ENCODE measurements at regions not wholly inside any gene's neighbourhood (a gene's known extent, or its start where the extent isn't known, plus 50 kb on each side); places are given as distances from the start of the nearest gene placed in this dataset.
"Not testable (repeated sequence)": the region's sequence is repeated elsewhere in the genome, so short reads cannot be mapped to it uniquely, and the experiment has no call there.

- no peaks in the 10 kb centered on the region for H3K36me3 Mint-ChIP-seq
- no peaks in the 10 kb centered on the region for H3K9me3 ChIP-seq (ENCODE audit: control insufficient read depth in 2 of 2, low read length in 2 of 2)
- no peaks in the 10 kb centered on the region for H3K36me3 ChIP-seq (ENCODE audit: control insufficient read depth, insufficient read depth, low read length)
- ATAC-seq (ENCODE audit: low read depth in 2 of 2) (no peak), DNase-seq (no peak)
- no peak overlapping the region for H3K4me3 Mint-ChIP-seq
- H3K9me3 Mint-ChIP-seq, result peaks cover 0 to 2% (median 0%) of the 10 kb centered on the region in 7 donors
- H3K4me1 ChIP-seq (ENCODE audit: control insufficient read depth, insufficient read depth, low read length, poor library complexity, severe bottlenecking), result peaks cover 4% of the 10 kb centered on the region
- H3K27me3 Mint-ChIP-seq, result peaks cover 6% of the 10 kb centered on the region
- H3K4me1 Mint-ChIP-seq, result peaks cover 0 to 9% (median 3%) of the 10 kb centered on the region in 4 donors
- no peak overlapping the region for H3K27ac Mint-ChIP-seq
- H3K27ac ChIP-seq (ENCODE audit: insufficient read depth, low read length, poor library complexity, severe bottlenecking), result no peak overlapping the region
- no peak overlapping the region for H3K4me3 ChIP-seq (ENCODE audit: low read depth, low read length)
- H3K27me3 ChIP-seq (ENCODE audit: control insufficient read depth, insufficient read depth, low read length), result no peaks in the 10 kb centered on the region
Observed at GRCh38 chr20:52033313-52033712, 158.3 kb downstream of the ZFP64 start.

- H3K27ac ChIP-seq (ENCODE audit: insufficient read depth, low read length, poor library complexity, severe bottlenecking); H3K4me3 Mint-ChIP-seq: not testable (repeated sequence)
Observed at GRCh38 chr20:52032304-52032683, 159.3 kb downstream of the ZFP64 start.

GRCh38 chr20:52031563-52032303 is 159.8 kb downstream of the ZFP64 start:
- DNase-seq, result peak in 1 of 3 donors; percentile 11

More at GRCh38 chr20:52032304-52032683, 159.3 kb downstream of the ZFP64 start:
- H3K36me3 ChIP-seq (ENCODE audit: control insufficient read depth, insufficient read depth, low read length); H3K9me3 Mint-ChIP-seq; H3K9me3 ChIP-seq (ENCODE audit: control insufficient read depth in 2 of 2, low read length in 2 of 2); H3K27ac Mint-ChIP-seq; H3K4me1 Mint-ChIP-seq; H3K36me3 Mint-ChIP-seq; H3K27me3 Mint-ChIP-seq; H3K27me3 ChIP-seq (ENCODE audit: control insufficient read depth, insufficient read depth, low read length); DNase-seq; ATAC-seq (ENCODE audit: low read depth in 2 of 2); H3K4me3 ChIP-seq (ENCODE audit: low read depth, low read length); H3K4me1 ChIP-seq (ENCODE audit: control insufficient read depth, insufficient read depth, low read length, poor library complexity, severe bottlenecking): not testable (repeated sequence)

GRCh38 chr20:52031206-52031562 is 160.4 kb downstream of the ZFP64 start:
- Histone ChIP-seq H3K27me3 (ENCODE audit: control insufficient read depth, insufficient read depth, low read length) (no peaks in the 10 kb centered on the region), H3K4me3 (ENCODE audit: low read depth, low read length) (no peak overlapping the region), H3K27ac (ENCODE audit: insufficient read depth, low read length, poor library complexity, severe bottlenecking) (no peak overlapping the region), H3K4me1 (ENCODE audit: control insufficient read depth, insufficient read depth, low read length, poor library complexity, severe bottlenecking) (peaks cover 4% of the 10 kb centered on the region), H3K9me3 (ENCODE audit: control insufficient read depth in 2 of 2, low read length in 2 of 2) (no peaks in the 10 kb centered on the region), H3K36me3 (ENCODE audit: control insufficient read depth, insufficient read depth, low read length) (no peaks in the 10 kb centered on the region)
- Mint-ChIP-seq H3K36me3 (no peaks in the 10 kb centered on the region), H3K27me3 (peaks cover 6% of the 10 kb centered on the region), H3K4me1 (peaks cover 0 to 9% (median 3%) of the 10 kb centered on the region in 4 donors), H3K9me3 (peaks cover 0 to 2% (median 0%) of the 10 kb centered on the region in 7 donors), H3K4me3 (no peak overlapping the region), H3K27ac (peak overlapping the region in 1 of 3 donors; percentile 47)
- no peak for DNase-seq
- no peak for ATAC-seq (ENCODE audit: low read depth in 2 of 2)

More at GRCh38 chr20:52031563-52032303, 159.8 kb downstream of the ZFP64 start:
- Histone ChIP-seq H3K9me3 (ENCODE audit: control insufficient read depth in 2 of 2, low read length in 2 of 2) (no peaks in the 10 kb centered on the region), H3K27ac (ENCODE audit: insufficient read depth, low read length, poor library complexity, severe bottlenecking) (no peak overlapping the region), H3K4me3 (ENCODE audit: low read depth, low read length) (no peak overlapping the region), H3K36me3 (ENCODE audit: control insufficient read depth, insufficient read depth, low read length) (no peaks in the 10 kb centered on the region), H3K4me1 (ENCODE audit: control insufficient read depth, insufficient read depth, low read length, poor library complexity, severe bottlenecking) (peaks cover 4% of the 10 kb centered on the region), H3K27me3 (ENCODE audit: control insufficient read depth, insufficient read depth, low read length) (no peaks in the 10 kb centered on the region)
- ATAC-seq (ENCODE audit: low read depth in 2 of 2), result no peak
- Mint-ChIP-seq H3K9me3 (peaks cover 0 to 2% (median 0%) of the 10 kb centered on the region in 7 donors), H3K27me3 (peaks cover 6% of the 10 kb centered on the region), H3K4me3 (no peak overlapping the region), H3K27ac (peak overlapping the region in 1 of 3 donors; percentile 47), H3K36me3 (no peaks in the 10 kb centered on the region), H3K4me1 (peaks cover 0 to 9% (median 3%) of the 10 kb centered on the region in 4 donors)

GRCh38 chr20:52029129-52029528 is 162.4 kb downstream of the ZFP64 start:
- DNase-seq; H3K4me1 ChIP-seq (ENCODE audit: control insufficient read depth, insufficient read depth, low read length, poor library complexity, severe bottlenecking); H3K27me3 Mint-ChIP-seq; H3K9me3 Mint-ChIP-seq; ATAC-seq (ENCODE audit: low read depth in 2 of 2); H3K4me3 ChIP-seq (ENCODE audit: low read depth, low read length); H3K4me3 Mint-ChIP-seq; H3K9me3 ChIP-seq (ENCODE audit: control insufficient read depth in 2 of 2, low read length in 2 of 2); H3K27ac Mint-ChIP-seq; H3K4me1 Mint-ChIP-seq; H3K36me3 Mint-ChIP-seq; H3K27me3 ChIP-seq (ENCODE audit: control insufficient read depth, insufficient read depth, low read length); H3K27ac ChIP-seq (ENCODE audit: insufficient read depth, low read length, poor library complexity, severe bottlenecking); H3K36me3 ChIP-seq (ENCODE audit: control insufficient read depth, insufficient read depth, low read length): not testable (repeated sequence)

- H3K4me1 ChIP-seq (ENCODE audit: control insufficient read depth, insufficient read depth, low read length, poor library complexity, severe bottlenecking), result no peaks in the 10 kb centered on the region
- H3K27me3 ChIP-seq (ENCODE audit: control insufficient read depth, insufficient read depth, low read length), result no peaks in the 10 kb centered on the region
- ATAC-seq (ENCODE audit: low read depth in 2 of 2), result no peak
- no peaks in the 10 kb centered on the region for H3K9me3 ChIP-seq (ENCODE audit: control insufficient read depth in 2 of 2, low read length in 2 of 2)
- Mint-ChIP-seq H3K27me3 (no peaks in the 10 kb centered on the region), H3K4me1 (peaks cover 0 to 2% (median 0%) of the 10 kb centered on the region in 4 donors), H3K36me3 (no peaks in the 10 kb centered on the region), H3K4me3 (no peak overlapping the region), H3K27ac (no peak overlapping the region), H3K9me3 (peaks cover 0 to 2% (median 0%) of the 10 kb centered on the region in 7 donors)
- no peak overlapping the region for H3K27ac ChIP-seq (ENCODE audit: insufficient read depth, low read length, poor library complexity, severe bottlenecking)
- no peak overlapping the region for H3K4me3 ChIP-seq (ENCODE audit: low read depth, low read length)
- no peaks in the 10 kb centered on the region for H3K36me3 ChIP-seq (ENCODE audit: control insufficient read depth, insufficient read depth, low read length)
- DNase-seq, result no peak
Observed at GRCh38 chr20:52025938-52026337, 165.6 kb downstream of the ZFP64 start.

GRCh38 chr20:52019313-52019712 is 172.3 kb downstream of the ZFP64 start:
- H3K36me3 Mint-ChIP-seq, result no peaks in the 10 kb centered on the region
- H3K9me3 Mint-ChIP-seq, result no peaks in the 10 kb centered on the region
- H3K27ac ChIP-seq (ENCODE audit: insufficient read depth, low read length, poor library complexity, severe bottlenecking), result no peak overlapping the region

GRCh38 chr20:52017669-52018317 is 173.8 kb downstream of the ZFP64 start:
- Mint-ChIP-seq H3K4me3 (no peak overlapping the region), H3K27ac (peak overlapping the region in 1 of 3 donors; percentile 75), H3K27me3 (no peaks in the 10 kb centered on the region), H3K36me3 (no peaks in the 10 kb centered on the region), H3K4me1 (no peaks in the 10 kb centered on the region), H3K9me3 (peaks cover 0 to 3% (median 0%) of the 10 kb centered on the region in 7 donors)
- no peak overlapping the region for H3K4me3 ChIP-seq (ENCODE audit: low read depth, low read length)
- ATAC-seq (ENCODE audit: low read depth in 2 of 2) (no peak), DNase-seq (no peak)
- H3K9me3 ChIP-seq (ENCODE audit: control insufficient read depth in 2 of 2, low read length in 2 of 2), result no peaks in the 10 kb centered on the region
- H3K27me3 ChIP-seq (ENCODE audit: control insufficient read depth, insufficient read depth, low read length), result no peaks in the 10 kb centered on the region
- H3K4me1 ChIP-seq (ENCODE audit: control insufficient read depth, insufficient read depth, low read length, poor library complexity, severe bottlenecking), result no peaks in the 10 kb centered on the region
- no peaks in the 10 kb centered on the region for H3K36me3 ChIP-seq (ENCODE audit: control insufficient read depth, insufficient read depth, low read length)
- H3K27ac ChIP-seq (ENCODE audit: insufficient read depth, low read length, poor library complexity, severe bottlenecking), result no peak overlapping the region

More at GRCh38 chr20:52019313-52019712, 172.3 kb downstream of the ZFP64 start:
- Histone ChIP-seq H3K9me3 (ENCODE audit: control insufficient read depth in 2 of 2, low read length in 2 of 2) (no peaks in the 10 kb centered on the region), H3K4me1 (ENCODE audit: control insufficient read depth, insufficient read depth, low read length, poor library complexity, severe bottlenecking) (no peaks in the 10 kb centered on the region), H3K27me3 (ENCODE audit: control insufficient read depth, insufficient read depth, low read length) (no peaks in the 10 kb centered on the region), H3K4me3 (ENCODE audit: low read depth, low read length) (no peak overlapping the region), H3K36me3 (ENCODE audit: control insufficient read depth, insufficient read depth, low read length) (no peaks in the 10 kb centered on the region)
- Mint-ChIP-seq H3K4me1 (no peaks in the 10 kb centered on the region), H3K27me3 (no peaks in the 10 kb centered on the region), H3K27ac (no peak overlapping the region), H3K4me3 (no peak overlapping the region)
- DNase-seq, result no peak
- ATAC-seq (ENCODE audit: low read depth in 2 of 2), result no peak

Data from CD4-positive, CD25-positive, alpha-beta regulatory T cell (primary cell).